Stimulated activated CD4-positive, alpha-beta T cell treated with anti-CD3 and anti-CD28 coated beads, Interleukin-1b, Interleukin-23, amount 100 ng/mL, for 1 hour (primary cell): ENCODE measurements at regions not wholly inside any gene's neighbourhood (a gene's known extent, or its start where the extent isn't known, plus 50 kb on each side); places are given as distances from the start of the nearest gene placed in this dataset.
"Not testable (repeated sequence)": the region's sequence is repeated elsewhere in the genome, so short reads cannot be mapped to it uniquely, and the experiment has no call there.

ENCODE experiments used
- DNase-seq, 2 donors: peaks; one replicate each; pipeline ENCODE4 v3.0.0-alpha.2; 2020; ENCODE audit warnings: low read depth in 2 of 2

GRCh38 chr11:38582151-38582550 lies 1984.1 kb upstream of the RAG2 start:
- no peak for DNase-seq

GRCh38 chr11:38577769-38578168 lies 1979.7 kb upstream of the RAG2 start:
- DNase-seq: no peak

GRCh38 chr11:38562562-38562961 lies 1964.5 kb upstream of the RAG2 start:
- no peak for DNase-seq

- DNase-seq: no peak
Observed at GRCh38 chr11:38553148-38553547, 1955.1 kb upstream of the RAG2 start.

- no peak for DNase-seq
Observed at GRCh38 chr11:38547462-38547861, 1949.4 kb upstream of the RAG2 start.

DNA sequence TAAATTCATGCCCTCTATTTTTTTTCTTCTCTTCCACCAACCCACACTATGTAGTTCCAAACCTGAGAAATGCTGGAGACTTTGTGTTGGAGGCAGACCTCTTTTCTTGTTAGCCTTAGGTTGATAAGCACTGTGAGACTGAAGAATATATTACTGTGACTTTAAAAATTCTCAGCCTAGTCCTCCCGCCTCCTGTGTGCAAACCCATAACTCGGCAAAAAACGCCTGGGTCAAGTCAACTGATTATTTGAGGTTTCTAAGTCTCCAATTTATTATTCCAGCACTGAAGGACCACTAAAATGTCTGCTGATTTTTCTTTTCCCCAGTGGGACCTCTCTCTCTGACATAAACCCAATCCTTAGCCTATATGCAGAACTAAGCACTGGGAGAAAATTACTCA lies 1946.0 kb upstream of the RAG2 start:
- no peak for DNase-seq

GRCh38 chr11:38543311-38543710 lies 1945.3 kb upstream of the RAG2 start:
- DNase-seq: no peak

GRCh38 chr11:38538866-38539680 lies 1941.0 kb upstream of the RAG2 start:
- no peak for DNase-seq

GRCh38 chr11:38530226-38530625 lies 1932.2 kb upstream of the RAG2 start:
- DNase-seq: no peak

- no peak for DNase-seq
Observed at GRCh38 chr11:38524945-38525344, 1926.9 kb upstream of the RAG2 start.

GRCh38 chr11:38517991-38518390 lies 1920.0 kb upstream of the RAG2 start:
- no peak for DNase-seq

- not testable (repeated sequence) for DNase-seq
Observed at GRCh38 chr11:38512830-38513229, 1914.8 kb upstream of the RAG2 start.

GRCh38 chr11:38510041-38510440 lies 1912.0 kb upstream of the RAG2 start:
- DNase-seq: no peak

DNA sequence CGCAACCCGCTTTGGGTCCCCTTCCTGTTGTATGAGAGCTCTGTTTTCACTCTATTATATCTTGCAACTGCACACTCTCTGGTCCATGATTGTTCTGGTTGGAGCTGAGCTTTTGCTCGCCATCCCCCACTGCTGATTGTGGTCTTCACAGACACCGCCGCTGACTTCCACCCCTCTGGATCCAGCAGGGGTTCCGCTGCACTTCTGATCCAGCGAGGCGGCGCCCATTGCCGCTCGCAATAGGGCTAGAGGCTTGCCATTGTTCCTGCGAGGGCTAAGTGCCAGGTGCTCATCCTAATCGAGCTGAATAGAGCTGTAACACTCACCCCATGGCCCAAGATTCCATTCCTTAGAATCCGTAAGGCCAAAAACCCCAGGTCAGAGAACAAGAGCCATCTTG lies 1905.8 kb upstream of the RAG2 start:
- DNase-seq: no peak

DNA sequence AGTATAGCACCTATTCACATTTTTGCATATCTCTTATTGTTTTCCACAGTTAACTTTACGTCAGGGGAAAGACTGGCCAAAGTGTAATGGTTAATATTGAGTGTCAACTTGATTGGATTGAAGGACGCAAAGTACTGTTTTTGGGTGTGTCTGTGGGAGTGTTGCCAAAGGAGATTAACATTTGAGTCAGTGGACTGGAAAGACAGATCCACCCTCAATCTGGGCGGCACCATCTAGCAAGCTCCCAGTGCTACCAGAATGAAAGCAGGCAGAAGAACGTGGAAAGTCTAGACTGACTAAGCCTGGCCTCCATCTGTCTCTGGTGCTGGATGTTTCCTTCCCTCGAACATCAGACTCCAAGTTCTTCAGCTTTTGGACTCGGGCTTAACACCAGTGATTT lies 1900.7 kb upstream of the RAG2 start:
- no peak for DNase-seq

DNA sequence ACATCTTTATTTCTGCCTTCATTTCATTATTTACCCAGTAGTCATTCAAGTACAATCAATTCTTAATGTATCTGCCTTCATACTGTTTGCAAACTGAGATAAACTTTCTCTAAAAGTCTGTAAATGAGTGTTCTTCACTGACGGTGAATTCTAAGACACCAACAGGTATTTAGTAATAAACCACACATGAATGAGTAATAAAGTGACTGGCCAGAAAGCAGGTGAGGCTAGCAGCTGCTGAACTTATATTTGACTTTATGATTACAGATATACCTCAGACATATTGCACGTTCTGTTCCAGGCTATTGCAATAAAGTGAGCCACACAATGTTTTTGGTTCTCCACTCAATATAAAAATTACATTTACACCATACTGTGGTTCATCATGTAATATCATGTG lies 1894.0 kb upstream of the RAG2 start:
- DNase-seq: no peak

DNA sequence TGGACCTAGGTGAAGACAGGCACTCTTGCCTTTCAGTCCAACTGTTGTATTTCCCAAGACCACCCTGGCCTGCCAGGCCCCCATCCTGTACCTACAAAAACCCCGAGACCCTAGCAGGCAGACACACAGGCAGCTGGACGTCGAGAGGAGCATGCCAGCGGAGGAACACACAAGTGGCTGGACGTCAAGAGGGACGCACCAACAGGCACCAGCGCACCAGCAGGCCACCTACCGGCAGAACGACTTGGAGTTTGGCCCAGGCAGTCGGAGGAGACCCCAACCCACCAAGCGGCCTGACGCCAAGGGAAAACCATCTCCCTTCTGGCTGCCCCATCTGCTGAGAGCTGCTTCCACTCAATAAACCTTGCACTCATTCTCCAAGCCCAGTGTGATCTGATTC lies 1883.4 kb upstream of the RAG2 start:
- DNase-seq: no peak

- DNase-seq: no peak
Observed at GRCh38 chr11:38476808-38477575, 1879.0 kb upstream of the RAG2 start.

- no peak for DNase-seq
Observed at GRCh38 chr11:38461751-38462150, 1863.7 kb upstream of the RAG2 start.

GRCh38 chr11:38460896-38461295 lies 1862.9 kb upstream of the RAG2 start:
- DNase-seq: no peak

- no peak for DNase-seq
Observed at GRCh38 chr11:38460429-38460828, 1862.4 kb upstream of the RAG2 start.

DNA sequence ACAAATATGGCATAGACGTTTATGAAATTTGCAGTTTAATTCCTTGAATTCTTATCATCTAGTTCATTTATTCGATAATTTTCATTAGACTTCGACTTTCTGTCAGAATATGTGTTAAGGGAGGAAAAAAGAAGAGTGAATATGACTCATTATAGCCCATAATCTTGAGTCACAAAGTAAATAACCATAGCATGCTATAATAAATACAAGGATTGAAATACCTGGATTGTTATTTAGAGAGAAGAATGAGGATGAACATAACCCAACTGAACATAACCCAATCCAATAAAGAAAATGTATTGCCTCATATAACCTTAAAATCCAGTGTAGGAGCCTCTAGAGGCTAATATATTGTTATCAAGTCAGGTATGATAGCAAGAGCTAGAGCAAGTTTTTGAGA lies 1858.3 kb upstream of the RAG2 start:
- no peak for DNase-seq

DNA sequence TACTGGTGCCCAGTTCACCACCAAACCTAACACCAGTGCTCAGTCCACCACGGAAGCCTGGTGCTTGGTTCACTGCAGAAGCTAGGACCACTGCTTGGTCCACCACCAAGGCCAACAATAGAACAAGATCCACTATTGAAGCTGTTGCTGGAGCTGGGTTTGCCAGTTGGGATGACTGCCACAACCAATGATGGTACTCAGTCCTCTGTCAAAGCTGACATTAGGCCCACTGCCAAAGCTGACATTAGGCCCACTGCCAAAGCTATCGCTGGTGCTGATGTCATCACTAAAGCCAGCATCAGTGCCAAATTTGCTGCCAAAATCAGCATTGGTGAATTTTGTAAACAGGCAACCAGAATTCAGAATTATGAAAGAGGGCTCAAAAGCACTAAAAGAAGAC lies 1850.2 kb upstream of the RAG2 start:
- no peak for DNase-seq
